OCI-LY3 (cell line): ENCODE measurements at regions not wholly inside any gene's neighbourhood (a gene's known extent, or its start where the extent isn't known, plus 50 kb on each side); places are given as distances from the start of the nearest gene placed in this dataset.

Experiments used
- CTCF ChIP-seq: fragments of 200-600, 300-600 bp; sonication (generic); IDR thresholded peaks from 2 replicates; pipeline ENCODE4 v1.5.1; 2014; ENCODE audit warnings: antibody characterized with exemption, low read length, low read depth
- EZH2phosphoT487 ChIP-seq: fragments of 200-600 bp; shearing (Covaris generic); IDR thresholded peaks from 2 replicates; pipeline ENCODE4 v1.6.1; 2018; ENCODE audit warnings: antibody characterized with exemption, mixed run types, low read depth

GRCh38 chr4:32499171-32499570 lies 1779.0 kb downstream of the PCDH7 start:
- no peak for TF ChIP-seq CTCF
- TF ChIP-seq EZH2phosphoT487: no peak
